NCI-H2107 treated with DMSO at 0.1 percent for 48 hours (cell line): ENCODE measurements at regions not wholly inside any gene's neighbourhood (a gene's known extent, or its start where the extent isn't known, plus 50 kb on each side); places are given as distances from the start of the nearest gene placed in this dataset.
"Not testable (repeated sequence)": the region's sequence is repeated elsewhere in the genome, so short reads cannot be mapped to it uniquely, and the experiment has no call there.

ENCODE experiments used
- DNase-seq: peaks from one replicate; lab custom pipeline; 2025; ENCODE audit not compliant: unreplicated experiment; lab: John Stamatoyannopoulos, UW

- no peak for DNase-seq
Measured at GRCh38 chr7:66502230-66503035, 126.2 kb upstream of the KCTD7 start.

GRCh38 chr7:66503036-66503370, 125.7 kb upstream of the KCTD7 start:
- DNase-seq: no peak

GRCh38 chr7:66503551-66504031, 125.1 kb upstream of the KCTD7 start:
- no peak for DNase-seq

- no peak for DNase-seq
Measured at GRCh38 chr7:66504131-66504530, 124.5 kb upstream of the KCTD7 start.

GRCh38 chr7:66505009-66505408, 123.7 kb upstream of the KCTD7 start:
- no peak for DNase-seq

- no peak for DNase-seq
Measured at GRCh38 chr7:66505531-66506451, 122.9 kb upstream of the KCTD7 start.

- DNase-seq: not testable (repeated sequence)
Measured at GRCh38 chr7:66506703-66507102, 122.0 kb upstream of the KCTD7 start.

- peak; percentile 14 for DNase-seq
Measured at GRCh38 chr7:66507764-66508296, 120.9 kb upstream of the KCTD7 start.

- DNase-seq: no peak
Measured at GRCh38 chr7:66508431-66508830, 120.2 kb upstream of the KCTD7 start.

GRCh38 chr7:66514050-66514449, 114.6 kb upstream of the KCTD7 start:
- DNase-seq: no peak

- no peak for DNase-seq
Measured at GRCh38 chr7:66517212-66517909, 111.3 kb upstream of the KCTD7 start.

- no peak for DNase-seq
Measured at GRCh38 chr7:66518151-66518691, 110.5 kb upstream of the KCTD7 start.

GRCh38 chr7:66521675-66522074, 107.0 kb upstream of the KCTD7 start:
- DNase-seq: no peak

GRCh38 chr7:66522518-66522917, 106.2 kb upstream of the KCTD7 start:
- DNase-seq: no peak

- DNase-seq: no peak
Measured at GRCh38 chr7:66523409-66523808, 105.3 kb upstream of the KCTD7 start.

GRCh38 chr7:66524738-66525137, 103.9 kb upstream of the KCTD7 start:
- no peak for DNase-seq

- DNase-seq: not testable (repeated sequence)
Measured at GRCh38 chr7:66526782-66527181, 101.9 kb upstream of the KCTD7 start.

- no peak for DNase-seq
Measured at GRCh38 chr7:66528652-66529051, 100.0 kb upstream of the KCTD7 start.

GRCh38 chr7:66529883-66530610, 98.6 kb upstream of the KCTD7 start:
- DNase-seq: no peak
